ENCODE measurements at regions not wholly inside any gene's neighbourhood (a gene's known extent, or its start where the extent isn't known, plus 50 kb on each side); places are given as distances from the start of the nearest gene placed in this dataset.
"Not testable (repeated sequence)": the region's sequence is repeated elsewhere in the genome, so short reads cannot be mapped to it uniquely, and the experiment has no call there.

GRCh38 chr3:73828348-73828747 is 203.6 kb upstream of the PDZRN3 start:
- Histone ChIP-seq H3K79me2 (ENCODE audit: low read length) (no peaks in the 10 kb centered on the region), H3K4me2 (ENCODE audit: low read depth, low read length) (no peak overlapping the region), H3K9me2 (replicated peaks; ENCODE audit: insufficient read depth, low read length) (no peaks in the 10 kb centered on the region), H3K9me3 (replicated peaks; ENCODE audit: insufficient read depth, low read length) (no peaks in the 10 kb centered on the region), H3K4me3 (ENCODE audit: low read length) (no peak overlapping the region), H3K36me3 (replicated peaks; ENCODE audit: insufficient read depth, low read length) (no peaks in the 10 kb centered on the region), H3F3A (ENCODE audit: insufficient read depth, low read length) (no peaks in the 10 kb centered on the region), H3K27me3 (replicated peaks; ENCODE audit: insufficient read depth, low read length) (no peaks in the 10 kb centered on the region), H3K4me1 (ENCODE audit: low read length) (no peaks in the 10 kb centered on the region), H3K9ac (ENCODE audit: low read length) (no peak overlapping the region), H4K20me1 (ENCODE audit: insufficient read depth, low read length) (no peaks in the 10 kb centered on the region), H3K27ac (ENCODE audit: low read length) (no peak overlapping the region), H2AFZ (ENCODE audit: low read length) (no peak overlapping the region)
- TF ChIP-seq CTCF (IDR thresholded peaks at IDR 0.05; ENCODE audit: low read length) (no peak), EZH2phosphoT487 (IDR thresholded peaks at IDR 0.05; ENCODE audit: low read length) (no peak), EZH2 (optimal IDR thresholded peaks at IDR 0.05; ENCODE audit: low read depth, low read length) (no peak)
- no peak for DNase-seq

GRCh38 chr3:73827725-73828211 is 203.0 kb upstream of the PDZRN3 start:
- no peak overlapping the region for H2AFZ ChIP-seq (ENCODE audit: low read length)
- no peak for TF ChIP-seq CTCF (IDR thresholded peaks at IDR 0.05; ENCODE audit: low read length)
- no peak for TF ChIP-seq EZH2phosphoT487 (IDR thresholded peaks at IDR 0.05; ENCODE audit: low read length)
- no peak for TF ChIP-seq EZH2 (optimal IDR thresholded peaks at IDR 0.05; ENCODE audit: low read depth, low read length)
- H3K9me2 ChIP-seq (replicated peaks; ENCODE audit: insufficient read depth, low read length), result no peaks in the 10 kb centered on the region
- no peak for DNase-seq
- no peak overlapping the region for H3K4me2 ChIP-seq (ENCODE audit: low read depth, low read length)
- no peaks in the 10 kb centered on the region for H3K9me3 ChIP-seq (replicated peaks; ENCODE audit: insufficient read depth, low read length)
- no peaks in the 10 kb centered on the region for H3F3A ChIP-seq (ENCODE audit: insufficient read depth, low read length)
- no peaks in the 10 kb centered on the region for H3K27me3 ChIP-seq (replicated peaks; ENCODE audit: insufficient read depth, low read length)
- H3K9ac ChIP-seq (ENCODE audit: low read length), result no peak overlapping the region
- no peak overlapping the region for H3K27ac ChIP-seq (ENCODE audit: low read length)
- H3K4me1 ChIP-seq (ENCODE audit: low read length), result no peaks in the 10 kb centered on the region
- H3K36me3 ChIP-seq (replicated peaks; ENCODE audit: insufficient read depth, low read length), result no peaks in the 10 kb centered on the region
- H3K4me3 ChIP-seq (ENCODE audit: low read length), result no peak overlapping the region
- H3K79me2 ChIP-seq (ENCODE audit: low read length), result no peaks in the 10 kb centered on the region
- H4K20me1 ChIP-seq (ENCODE audit: insufficient read depth, low read length), result no peaks in the 10 kb centered on the region

- no peak overlapping the region for H3K4me3 ChIP-seq (ENCODE audit: low read length)
- DNase-seq, result no peak
- no peaks in the 10 kb centered on the region for H3K9me3 ChIP-seq (replicated peaks; ENCODE audit: insufficient read depth, low read length)
- no peak overlapping the region for H3K9ac ChIP-seq (ENCODE audit: low read length)
- H3K27ac ChIP-seq (ENCODE audit: low read length), result no peak overlapping the region
- H4K20me1 ChIP-seq (ENCODE audit: insufficient read depth, low read length), result no peaks in the 10 kb centered on the region
- TF ChIP-seq EZH2phosphoT487 (IDR thresholded peaks at IDR 0.05; ENCODE audit: low read length) (no peak), CTCF (IDR thresholded peaks at IDR 0.05; ENCODE audit: low read length) (no peak), EZH2 (optimal IDR thresholded peaks at IDR 0.05; ENCODE audit: low read depth, low read length) (no peak)
- H3K4me2 ChIP-seq (ENCODE audit: low read depth, low read length), result no peak overlapping the region
- no peak overlapping the region for H2AFZ ChIP-seq (ENCODE audit: low read length)
- no peaks in the 10 kb centered on the region for H3K9me2 ChIP-seq (replicated peaks; ENCODE audit: insufficient read depth, low read length)
- no peaks in the 10 kb centered on the region for H3K79me2 ChIP-seq (ENCODE audit: low read length)
- H3K27me3 ChIP-seq (replicated peaks; ENCODE audit: insufficient read depth, low read length), result no peaks in the 10 kb centered on the region
- no peaks in the 10 kb centered on the region for H3K4me1 ChIP-seq (ENCODE audit: low read length)
- no peaks in the 10 kb centered on the region for H3K36me3 ChIP-seq (replicated peaks; ENCODE audit: insufficient read depth, low read length)
- H3F3A ChIP-seq (ENCODE audit: insufficient read depth, low read length), result no peaks in the 10 kb centered on the region
Measured at GRCh38 chr3:73827204-73827603, 202.5 kb upstream of the PDZRN3 start.

- not testable (repeated sequence) for H3K4me2 ChIP-seq (ENCODE audit: low read depth, low read length); H4K20me1 ChIP-seq (ENCODE audit: insufficient read depth, low read length); H3K4me1 ChIP-seq (ENCODE audit: low read length); H3K4me3 ChIP-seq (ENCODE audit: low read length); H3K36me3 ChIP-seq (replicated peaks; ENCODE audit: insufficient read depth, low read length); H3K27ac ChIP-seq (ENCODE audit: low read length); H3K79me2 ChIP-seq (ENCODE audit: low read length); H3K9me2 ChIP-seq (replicated peaks; ENCODE audit: insufficient read depth, low read length); H3F3A ChIP-seq (ENCODE audit: insufficient read depth, low read length); H3K27me3 ChIP-seq (replicated peaks; ENCODE audit: insufficient read depth, low read length); H2AFZ ChIP-seq (ENCODE audit: low read length); H3K9ac ChIP-seq (ENCODE audit: low read length); H3K9me3 ChIP-seq (replicated peaks; ENCODE audit: insufficient read depth, low read length); DNase-seq
Measured at GRCh38 chr3:73820896-73821295, 196.2 kb upstream of the PDZRN3 start.
